ENCODE measurements at regions not wholly inside any gene's neighbourhood (a gene's known extent, or its start where the extent isn't known, plus 50 kb on each side); places are given as distances from the start of the nearest gene placed in this dataset.

DNA sequence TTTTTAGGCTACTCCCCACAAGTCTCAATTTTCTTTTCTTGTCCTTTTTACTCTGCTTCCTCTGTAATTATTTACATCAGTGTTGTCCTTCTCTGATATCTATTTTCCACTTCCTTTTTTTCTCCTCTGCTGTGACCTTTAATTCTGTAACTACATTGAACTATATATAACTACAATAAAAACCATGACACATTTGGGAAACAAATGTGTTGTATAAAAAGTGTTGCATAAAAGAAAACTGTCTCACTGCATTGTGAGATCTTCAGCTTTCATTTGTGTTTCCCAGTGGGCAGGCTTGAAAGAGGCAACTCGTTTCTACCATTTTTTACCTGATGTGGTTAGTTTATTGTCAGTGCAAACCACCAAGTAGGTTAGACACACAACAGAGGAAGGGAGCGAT lies 483.9 kb upstream of the NRP1 start:
- 88% methylated on average over 2 of the region's 2 CpGs for WGBS
- no peaks in the 10 kb centered on the region for H3K27me3 ChIP-seq (ENCODE audit: control insufficient read depth in 1 of 2, insufficient read depth in 1 of 2, low read length in 2 of 2)
- no peak overlapping the region for H3K4me2 ChIP-seq (ENCODE audit: low read length, poor library complexity, severe bottlenecking)
- no peaks in the 10 kb centered on the region for H3K9me3 ChIP-seq (ENCODE audit: control insufficient read depth, low read length)
- H3K23ac ChIP-seq (ENCODE audit: low read length in 2 of 2): no peak overlapping the region
- H2BK120ac ChIP-seq (ENCODE audit: low read depth, low read length): no peak overlapping the region
- no peak overlapping the region for H2BK5ac ChIP-seq (ENCODE audit: low read depth, low read length, poor library complexity, severe bottlenecking)
- no peak overlapping the region for H3K14ac ChIP-seq (ENCODE audit: low read length in 2 of 2)
- H2AK5ac ChIP-seq (ENCODE audit: low read length, severe bottlenecking): no peak overlapping the region
- no peak overlapping the region for H3K4me3 ChIP-seq (ENCODE audit: insufficient read depth in 1 of 2, low read depth in 1 of 2, low read length in 2 of 2)
- H3K79me1 ChIP-seq (replicated peaks; ENCODE audit: low read length, poor library complexity, severe bottlenecking): no peaks in the 10 kb centered on the region
- H4K8ac ChIP-seq (ENCODE audit: low read length): no peak overlapping the region
- no peak overlapping the region for H2BK15ac ChIP-seq (ENCODE audit: low read depth, poor library complexity, severe bottlenecking)
- H4K91ac ChIP-seq (ENCODE audit: low read length): no peak overlapping the region
- H3K36me3 ChIP-seq (ENCODE audit: control insufficient read depth in 1 of 2, insufficient read depth in 2 of 2, low read depth in 1 of 2, low read length in 2 of 2): no peaks in the 10 kb centered on the region
- H3K18ac ChIP-seq (ENCODE audit: low read depth in 1 of 2, low read length in 2 of 2): no peak overlapping the region
- no peaks in the 10 kb centered on the region for H3K4me1 ChIP-seq (ENCODE audit: control insufficient read depth, insufficient read depth, low read depth, low read length)
- H2AFZ ChIP-seq (ENCODE audit: low read depth, low read length): no peak overlapping the region
- H2BK12ac ChIP-seq (ENCODE audit: low read length in 2 of 2): no peak overlapping the region
- DNase-seq: no peak
- H3K9ac ChIP-seq (ENCODE audit: low read length): no peak overlapping the region
- H3K27ac ChIP-seq (ENCODE audit: low read length, poor library complexity, severe bottlenecking): no peak overlapping the region
- no peak overlapping the region for H3K4ac ChIP-seq (ENCODE audit: low read depth in 1 of 2, low read length in 2 of 2)

DNA sequence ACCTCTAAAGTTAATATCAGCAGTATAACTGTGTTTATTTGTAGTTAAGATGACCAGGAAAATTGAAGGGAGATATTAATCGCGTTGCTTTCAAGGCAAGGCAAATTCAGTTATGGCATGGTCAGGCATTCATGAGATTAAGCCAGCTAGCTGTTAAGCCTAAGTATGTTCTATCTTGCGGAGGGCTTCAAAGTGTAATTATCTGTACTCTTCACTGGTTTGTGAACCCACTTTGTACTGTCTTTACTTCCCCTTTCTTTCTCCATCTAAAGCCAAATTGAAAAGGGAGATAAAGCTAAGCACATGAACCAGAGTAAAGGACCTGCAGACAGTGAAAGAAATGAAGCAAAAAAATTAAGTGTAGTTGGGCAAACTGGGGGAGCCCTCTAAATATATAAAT lies 483.1 kb upstream of the NRP1 start:
- Histone ChIP-seq H3K79me1 (replicated peaks; ENCODE audit: low read length, poor library complexity, severe bottlenecking) (no peaks in the 10 kb centered on the region), H3K4me2 (ENCODE audit: low read length, poor library complexity, severe bottlenecking) (no peak overlapping the region), H2AK5ac (ENCODE audit: low read length, severe bottlenecking) (no peak overlapping the region), H2BK5ac (ENCODE audit: low read depth, low read length, poor library complexity, severe bottlenecking) (no peak overlapping the region), H3K27me3 (ENCODE audit: control insufficient read depth in 1 of 2, insufficient read depth in 1 of 2, low read length in 2 of 2) (no peaks in the 10 kb centered on the region), H3K18ac (ENCODE audit: low read depth in 1 of 2, low read length in 2 of 2) (no peak overlapping the region), H2AFZ (ENCODE audit: low read depth, low read length) (no peak overlapping the region), H4K91ac (ENCODE audit: low read length) (no peak overlapping the region), H4K8ac (ENCODE audit: low read length) (no peak overlapping the region), H2BK120ac (ENCODE audit: low read depth, low read length) (no peak overlapping the region), H2BK12ac (ENCODE audit: low read length in 2 of 2) (no peak overlapping the region), H3K36me3 (ENCODE audit: control insufficient read depth in 1 of 2, insufficient read depth in 2 of 2, low read depth in 1 of 2, low read length in 2 of 2) (no peaks in the 10 kb centered on the region), H3K14ac (ENCODE audit: low read length in 2 of 2) (no peak overlapping the region), H3K23ac (ENCODE audit: low read length in 2 of 2) (no peak overlapping the region), H3K4me1 (ENCODE audit: control insufficient read depth, insufficient read depth, low read depth, low read length) (no peaks in the 10 kb centered on the region), H3K4me3 (ENCODE audit: insufficient read depth in 1 of 2, low read depth in 1 of 2, low read length in 2 of 2) (no peak overlapping the region), H3K4ac (ENCODE audit: low read depth in 1 of 2, low read length in 2 of 2) (no peak overlapping the region), H3K9me3 (ENCODE audit: control insufficient read depth, low read length) (no peaks in the 10 kb centered on the region), H3K27ac (ENCODE audit: low read length, poor library complexity, severe bottlenecking) (no peak overlapping the region), H2BK15ac (ENCODE audit: low read depth, poor library complexity, severe bottlenecking) (no peak overlapping the region), H3K9ac (ENCODE audit: low read length) (no peak overlapping the region)
- DNase-seq: no peak
- WGBS: 100% methylated on average over 3 of the region's 3 CpGs

DNA sequence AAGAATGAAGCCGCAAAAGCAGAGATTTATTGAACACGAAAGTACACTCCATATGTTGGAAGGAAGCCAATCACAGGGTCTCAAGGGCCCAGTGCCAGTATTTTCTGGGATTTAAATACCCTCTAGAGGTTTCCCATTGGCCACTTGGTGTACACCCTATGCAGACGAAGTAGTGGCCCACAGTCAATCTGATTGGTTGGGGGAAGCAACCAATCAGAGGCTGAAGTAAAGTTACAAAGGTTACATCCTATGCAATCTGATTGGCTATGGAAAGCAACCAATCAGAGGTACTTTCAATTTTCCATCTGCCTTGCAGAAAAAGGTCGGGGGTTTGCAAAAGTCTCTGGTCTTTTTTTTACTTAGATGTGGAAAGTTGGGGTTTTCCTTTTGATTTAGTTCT lies 481.3 kb upstream of the NRP1 start:
- no peaks in the 10 kb centered on the region for H3K36me3 ChIP-seq (ENCODE audit: control insufficient read depth in 1 of 2, insufficient read depth in 2 of 2, low read depth in 1 of 2, low read length in 2 of 2)
- H3K27me3 ChIP-seq (ENCODE audit: control insufficient read depth in 1 of 2, insufficient read depth in 1 of 2, low read length in 2 of 2): no peaks in the 10 kb centered on the region
- no peak overlapping the region for H2BK12ac ChIP-seq (ENCODE audit: low read length in 2 of 2)
- DNase-seq: no peak
- H2AK5ac ChIP-seq (ENCODE audit: low read length, severe bottlenecking): no peak overlapping the region
- no peaks in the 10 kb centered on the region for H3K9me3 ChIP-seq (ENCODE audit: control insufficient read depth, low read length)
- H2BK120ac ChIP-seq (ENCODE audit: low read depth, low read length): no peak overlapping the region
- H4K8ac ChIP-seq (ENCODE audit: low read length): no peak overlapping the region
- no peak overlapping the region for H3K4me3 ChIP-seq (ENCODE audit: insufficient read depth in 1 of 2, low read depth in 1 of 2, low read length in 2 of 2)
- no peak overlapping the region for H3K4ac ChIP-seq (ENCODE audit: low read depth in 1 of 2, low read length in 2 of 2)
- no peak overlapping the region for H3K14ac ChIP-seq (ENCODE audit: low read length in 2 of 2)
- H3K23ac ChIP-seq (ENCODE audit: low read length in 2 of 2): no peak overlapping the region
- no peak overlapping the region for H3K9ac ChIP-seq (ENCODE audit: low read length)
- WGBS: 96% methylated on average over 4 of the region's 4 CpGs
- no peaks in the 10 kb centered on the region for H3K79me1 ChIP-seq (replicated peaks; ENCODE audit: low read length, poor library complexity, severe bottlenecking)
- H2AFZ ChIP-seq (ENCODE audit: low read depth, low read length): no peak overlapping the region
- no peak overlapping the region for H3K18ac ChIP-seq (ENCODE audit: low read depth in 1 of 2, low read length in 2 of 2)
- no peak overlapping the region for H4K91ac ChIP-seq (ENCODE audit: low read length)
- H2BK5ac ChIP-seq (ENCODE audit: low read depth, low read length, poor library complexity, severe bottlenecking): no peak overlapping the region
- H3K27ac ChIP-seq (ENCODE audit: low read length, poor library complexity, severe bottlenecking): no peak overlapping the region
- H2BK15ac ChIP-seq (ENCODE audit: low read depth, poor library complexity, severe bottlenecking): no peak overlapping the region
- H3K4me1 ChIP-seq (ENCODE audit: control insufficient read depth, insufficient read depth, low read depth, low read length): no peaks in the 10 kb centered on the region
- H3K4me2 ChIP-seq (ENCODE audit: low read length, poor library complexity, severe bottlenecking): no peak overlapping the region

DNA sequence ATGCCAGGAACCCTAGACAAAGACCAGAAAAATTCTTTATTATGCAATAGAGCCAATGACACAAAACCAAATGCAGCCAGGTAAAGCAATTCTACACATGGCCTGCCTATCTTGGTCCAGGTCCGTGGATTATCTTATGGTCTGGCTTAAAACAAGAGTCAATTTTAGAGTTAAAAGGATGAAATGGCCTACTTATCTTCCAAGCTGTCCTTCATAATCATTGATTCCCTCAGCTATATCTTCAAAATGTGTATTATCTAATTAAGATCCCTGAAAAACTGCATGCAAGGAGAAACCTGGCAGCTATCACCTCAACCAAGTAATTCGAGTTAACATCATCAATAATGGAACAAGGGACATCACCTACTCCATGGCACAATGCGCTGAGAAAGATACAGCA lies 479.4 kb upstream of the NRP1 start:
- H4K91ac ChIP-seq (ENCODE audit: low read length): no peak overlapping the region
- no peak overlapping the region for H2BK15ac ChIP-seq (ENCODE audit: low read depth, poor library complexity, severe bottlenecking)
- no peaks in the 10 kb centered on the region for H3K79me1 ChIP-seq (replicated peaks; ENCODE audit: low read length, poor library complexity, severe bottlenecking)
- H2BK12ac ChIP-seq (ENCODE audit: low read length in 2 of 2): no peak overlapping the region
- H3K27me3 ChIP-seq (ENCODE audit: control insufficient read depth in 1 of 2, insufficient read depth in 1 of 2, low read length in 2 of 2): no peaks in the 10 kb centered on the region
- no peak overlapping the region for H4K8ac ChIP-seq (ENCODE audit: low read length)
- H3K9ac ChIP-seq (ENCODE audit: low read length): no peak overlapping the region
- H2AK5ac ChIP-seq (ENCODE audit: low read length, severe bottlenecking): no peak overlapping the region
- no peaks in the 10 kb centered on the region for H3K4me1 ChIP-seq (ENCODE audit: control insufficient read depth, insufficient read depth, low read depth, low read length)
- no peak overlapping the region for H3K18ac ChIP-seq (ENCODE audit: low read depth in 1 of 2, low read length in 2 of 2)
- no peak overlapping the region for H2AFZ ChIP-seq (ENCODE audit: low read depth, low read length)
- H3K14ac ChIP-seq (ENCODE audit: low read length in 2 of 2): no peak overlapping the region
- 85% methylated on average over 2 of the region's 3 CpGs for WGBS
- no peak overlapping the region for H3K4me2 ChIP-seq (ENCODE audit: low read length, poor library complexity, severe bottlenecking)
- no peak overlapping the region for H2BK5ac ChIP-seq (ENCODE audit: low read depth, low read length, poor library complexity, severe bottlenecking)
- no peaks in the 10 kb centered on the region for H3K36me3 ChIP-seq (ENCODE audit: control insufficient read depth in 1 of 2, insufficient read depth in 2 of 2, low read depth in 1 of 2, low read length in 2 of 2)
- no peak overlapping the region for H3K4ac ChIP-seq (ENCODE audit: low read depth in 1 of 2, low read length in 2 of 2)
- DNase-seq: no peak
- no peak overlapping the region for H3K27ac ChIP-seq (ENCODE audit: low read length, poor library complexity, severe bottlenecking)
- no peaks in the 10 kb centered on the region for H3K9me3 ChIP-seq (ENCODE audit: control insufficient read depth, low read length)
- no peak overlapping the region for H3K4me3 ChIP-seq (ENCODE audit: insufficient read depth in 1 of 2, low read depth in 1 of 2, low read length in 2 of 2)
- H3K23ac ChIP-seq (ENCODE audit: low read length in 2 of 2): no peak overlapping the region
- no peak overlapping the region for H2BK120ac ChIP-seq (ENCODE audit: low read depth, low read length)

Data from mesenchymal stem cell (in vitro differentiated cells and primary cell).